Activated T-cell treated with anti-CD3 and anti-CD28 coated beads, Interleukin-2, amount 50 U/mL, for 1 hour (primary cell): ENCODE measurements at regions not wholly inside any gene's neighbourhood (a gene's known extent, or its start where the extent isn't known, plus 50 kb on each side); places are given as distances from the start of the nearest gene placed in this dataset.

Source experiments
- DNase-seq: peaks from one replicate; pipeline ENCODE4 v3.0.0-alpha.2; 2020

DNA sequence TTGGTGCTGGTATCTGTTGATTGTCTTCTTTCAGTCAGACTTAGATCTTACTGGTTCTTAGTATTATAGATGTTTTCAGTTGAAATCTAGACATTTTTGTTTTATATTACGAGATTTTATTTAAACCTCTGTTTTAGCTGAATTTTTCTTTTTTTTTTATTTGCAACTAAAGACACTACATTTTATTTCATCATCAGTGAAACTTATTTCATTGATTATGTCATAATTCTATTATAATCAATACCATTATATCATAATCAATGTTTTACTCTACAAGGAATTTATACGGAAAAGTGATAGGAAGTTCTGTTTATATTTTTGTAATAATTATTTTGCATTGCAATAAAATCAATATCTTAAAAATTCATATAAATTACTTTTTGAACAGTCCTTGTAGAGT, 477.4 kb upstream of the MDFIC2 start:
- no peak for DNase-seq

DNA sequence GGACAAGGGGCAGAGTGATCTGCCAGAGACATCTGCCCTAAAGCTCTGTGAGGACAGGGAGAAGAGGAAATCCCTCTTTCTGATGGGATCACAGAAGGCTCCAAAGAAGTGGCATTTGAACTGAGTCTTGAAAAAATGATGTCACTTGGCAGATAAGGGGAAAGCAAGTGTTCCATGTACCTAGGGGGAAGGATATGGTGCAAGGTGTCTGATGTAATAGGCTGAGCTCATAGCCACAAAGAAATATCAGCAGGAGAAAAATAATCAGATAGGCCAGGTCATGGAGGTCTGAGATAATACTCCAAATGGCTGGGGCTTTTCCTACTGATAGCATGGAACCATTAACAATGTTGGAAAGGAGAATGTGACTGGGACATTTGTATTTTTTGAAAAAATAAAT, 468.4 kb upstream of the MDFIC2 start:
- DNase-seq: no peak

DNA sequence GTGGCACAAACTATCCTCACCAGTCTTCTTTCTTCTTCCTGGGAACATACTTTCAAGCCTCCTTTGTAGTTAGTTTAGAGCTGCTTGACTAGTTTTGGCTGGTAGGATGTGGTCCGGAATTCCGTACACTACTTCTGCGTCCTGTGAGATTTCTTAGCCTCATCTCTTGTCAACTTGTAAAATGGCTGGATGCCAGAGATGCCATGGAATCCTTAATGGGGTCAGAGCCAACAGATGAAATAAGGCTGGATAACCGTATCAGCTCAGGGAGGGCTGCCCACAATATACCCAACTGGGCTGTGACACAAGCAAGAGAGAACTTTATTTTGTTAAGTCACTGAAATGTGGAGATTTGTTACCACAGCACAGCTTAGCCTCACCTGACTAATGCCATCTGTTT, 466.9 kb upstream of the MDFIC2 start:
- no peak for DNase-seq

DNA sequence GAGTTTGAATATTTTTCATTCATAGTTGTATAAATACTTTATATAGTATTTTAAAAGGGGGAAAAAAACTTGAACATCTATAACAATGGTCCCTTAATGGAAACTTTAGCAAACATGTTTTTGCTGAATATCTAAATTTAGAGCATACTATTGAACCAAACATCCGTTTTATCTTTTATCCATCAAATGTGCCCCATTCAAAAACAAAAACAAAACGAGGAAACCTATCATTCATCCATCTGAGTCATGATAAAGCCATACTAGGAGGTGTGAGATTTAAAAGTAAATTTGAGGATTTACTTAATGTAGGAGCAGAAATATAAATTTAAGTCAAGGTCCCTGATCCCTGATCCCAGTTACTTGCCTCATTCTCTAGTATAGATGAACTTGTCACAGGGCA, 463.6 kb upstream of the MDFIC2 start:
- no peak for DNase-seq

DNA sequence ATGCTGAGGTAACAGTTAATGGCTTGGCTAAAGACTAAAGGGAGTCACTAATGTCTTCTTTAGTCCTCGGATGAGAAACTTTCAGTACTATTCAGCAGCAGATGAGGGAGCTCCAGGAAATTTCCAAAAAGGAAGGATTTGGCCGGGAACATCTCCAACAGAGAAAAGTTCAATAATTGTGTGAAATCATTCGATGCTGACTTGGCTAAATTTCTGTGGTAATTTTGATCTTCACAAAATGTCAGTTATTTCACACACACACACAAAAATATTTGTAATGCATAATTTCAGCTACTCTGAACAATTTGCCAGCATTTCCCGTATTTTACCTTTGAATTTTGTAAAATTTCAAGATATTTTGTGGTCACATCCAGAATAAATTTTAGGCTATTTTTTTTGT, 462.8 kb upstream of the MDFIC2 start:
- no peak for DNase-seq

DNA sequence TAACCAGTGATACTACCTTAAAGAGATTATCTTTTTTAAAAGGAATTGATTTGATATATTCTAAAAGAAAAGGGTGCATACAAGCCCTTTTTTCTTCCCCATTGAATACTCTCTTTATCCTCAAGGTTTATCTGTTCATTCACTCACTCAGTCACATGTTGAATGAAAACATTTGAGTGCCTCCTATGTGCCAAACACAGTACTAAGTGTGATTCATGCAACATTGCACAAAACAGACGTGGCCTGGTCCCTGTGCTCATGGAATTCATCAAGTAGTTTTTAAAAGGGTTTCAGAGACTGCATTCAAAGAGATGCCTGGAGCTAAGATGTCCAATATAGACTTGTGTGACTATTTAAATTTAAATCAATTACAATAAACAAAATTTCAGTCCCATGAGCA, 462.2 kb upstream of the MDFIC2 start:
- DNase-seq: no peak

DNA sequence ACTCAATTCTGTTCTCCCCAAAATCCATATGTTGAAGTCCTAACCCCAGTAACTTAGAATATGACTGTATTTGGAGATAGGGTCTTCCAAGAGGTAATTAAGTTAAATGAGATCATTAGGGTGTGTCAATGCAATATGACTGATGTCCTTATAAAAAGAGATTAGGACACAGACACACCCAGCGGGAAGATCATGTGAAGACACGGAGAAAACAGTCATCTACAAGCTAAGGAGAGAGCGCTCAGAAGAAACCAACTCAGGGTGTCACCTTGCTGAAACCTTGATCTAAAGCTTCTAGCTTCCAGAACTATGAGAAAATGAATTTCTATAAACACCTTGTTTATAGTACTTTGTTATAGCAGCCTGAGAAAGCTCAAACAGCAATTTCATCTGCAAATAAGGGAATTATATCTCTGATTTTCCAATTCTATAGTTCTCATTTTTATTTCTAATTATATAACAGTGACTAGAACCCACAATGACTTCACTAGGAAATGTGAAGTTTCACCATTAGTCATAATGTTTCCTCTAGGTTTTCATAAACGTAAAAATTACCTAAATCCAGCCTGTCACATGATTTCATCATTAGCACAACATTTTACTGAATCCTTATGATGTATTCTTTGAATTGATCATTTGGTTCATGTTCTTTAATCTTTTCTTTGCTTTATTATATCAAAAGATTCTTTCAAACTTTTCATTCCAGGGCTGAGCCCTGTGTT, 459.1 kb upstream of the MDFIC2 start:
- no peak for DNase-seq

DNA sequence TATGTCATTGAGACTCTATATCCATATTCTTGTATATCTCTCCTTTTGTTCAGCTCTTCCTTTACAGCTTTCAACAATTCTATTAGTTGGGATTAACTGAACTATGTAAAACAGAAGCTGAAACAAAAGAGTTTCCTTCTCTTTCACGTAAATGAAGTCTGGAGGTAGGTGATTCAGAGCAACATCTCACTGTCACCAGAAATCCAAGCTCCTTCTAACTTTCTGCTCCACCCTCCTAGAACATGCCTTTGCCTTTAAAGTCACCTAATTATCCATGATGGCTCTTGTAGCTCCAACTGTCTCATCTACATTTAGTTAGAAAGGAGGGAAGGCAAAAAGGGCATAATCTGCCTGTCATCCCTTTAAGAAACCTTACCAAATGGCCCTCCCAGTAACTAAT, 458.2 kb upstream of the MDFIC2 start:
- no peak for DNase-seq

DNA sequence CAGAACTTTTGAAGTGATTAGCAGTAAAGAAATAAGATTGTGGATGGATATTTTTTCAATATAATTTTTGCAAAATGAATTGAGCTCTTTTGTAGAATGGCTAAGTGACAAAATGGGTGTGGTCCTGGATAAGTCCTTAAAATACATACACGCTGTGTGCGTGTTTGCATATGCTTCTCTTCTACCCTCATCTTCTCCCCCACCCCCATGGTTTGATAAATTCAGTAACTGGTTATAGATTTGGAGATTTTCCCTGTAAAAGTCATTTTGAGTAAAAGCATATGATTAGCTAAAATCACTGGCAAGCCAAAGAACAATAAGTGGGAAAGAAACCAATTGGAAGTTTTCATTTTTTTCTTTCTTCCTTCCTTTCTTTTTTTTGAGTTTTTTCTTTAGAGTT, 453.9 kb upstream of the MDFIC2 start:
- DNase-seq: no peak

DNA sequence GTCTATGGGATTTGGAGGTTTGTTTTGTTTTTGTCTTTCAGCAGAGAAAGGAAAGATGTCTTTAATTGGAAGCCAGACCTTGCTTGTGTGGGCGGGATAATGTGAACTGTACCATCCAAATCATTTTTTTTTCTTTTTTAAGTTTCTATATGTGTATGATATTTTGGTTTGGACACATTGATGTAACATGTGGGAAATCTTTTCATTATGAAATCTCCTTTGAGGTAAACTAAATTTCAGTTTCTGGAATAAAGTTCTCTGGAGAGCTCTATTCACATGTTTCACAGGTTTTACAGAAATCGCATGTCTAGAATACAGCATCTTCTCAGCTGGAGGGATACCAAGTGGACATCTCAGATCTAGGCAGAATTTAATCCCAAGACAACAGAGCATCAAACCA, 451.5 kb upstream of the MDFIC2 start:
- no peak for DNase-seq

DNA sequence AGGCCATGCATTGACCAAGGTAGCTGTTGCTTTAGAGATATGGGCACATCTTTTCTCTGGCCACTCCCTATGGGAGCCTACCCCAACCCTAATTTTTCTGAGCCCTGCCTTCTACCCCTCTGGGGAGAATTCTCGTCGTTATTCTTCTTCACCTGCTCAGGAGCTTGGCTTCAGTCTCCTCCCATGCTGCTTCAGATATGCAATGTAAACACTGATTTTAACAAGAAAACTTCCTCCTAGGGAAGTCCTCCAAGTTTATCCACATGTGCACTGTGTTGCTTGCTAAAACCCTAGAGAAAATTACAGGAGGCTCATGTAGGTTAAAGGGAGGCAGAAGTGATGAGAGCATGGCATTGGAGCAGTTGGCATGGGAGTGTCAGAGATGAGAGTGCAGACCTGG, 445.2 kb upstream of the MDFIC2 start:
- no peak for DNase-seq

DNA sequence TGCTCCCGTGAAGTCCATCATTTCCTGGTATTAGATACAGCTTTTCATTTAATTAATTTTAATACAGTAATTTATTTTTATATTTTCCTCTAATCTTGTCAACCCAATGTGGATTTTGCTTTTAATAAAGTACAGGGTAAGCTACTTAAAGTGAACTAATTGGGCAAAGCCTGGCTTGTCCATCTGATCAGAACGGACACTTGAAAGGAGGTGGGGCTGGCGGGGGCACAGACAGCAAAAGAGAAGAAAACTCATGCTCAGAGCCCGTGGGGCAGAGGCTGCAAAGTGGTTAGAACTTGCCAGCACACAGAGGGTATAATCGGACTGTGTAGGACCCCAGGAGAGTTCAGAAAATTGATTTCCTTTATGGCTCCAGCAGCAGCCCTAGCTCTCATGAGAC, 443.1 kb upstream of the MDFIC2 start:
- no peak for DNase-seq

DNA sequence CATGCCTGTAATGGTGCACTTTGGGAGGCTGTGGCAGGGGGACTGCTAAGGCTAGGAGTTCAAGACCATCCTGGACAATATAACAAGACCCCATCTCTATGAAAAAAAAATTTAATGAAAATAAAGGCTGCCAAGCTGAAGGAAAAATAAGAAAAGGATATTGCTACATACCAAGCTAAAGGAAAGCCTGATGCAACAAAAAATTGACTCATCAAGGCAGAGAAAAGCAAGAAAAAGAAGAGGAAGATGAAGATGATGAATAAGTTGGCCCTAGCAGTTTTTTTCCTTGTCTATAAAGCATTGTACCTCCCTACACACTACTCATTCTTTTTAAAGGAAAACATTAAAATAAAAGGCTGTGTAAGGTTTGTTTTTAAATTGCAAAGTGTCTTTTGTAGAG, 441.9 kb upstream of the MDFIC2 start:
- no peak for DNase-seq

DNA sequence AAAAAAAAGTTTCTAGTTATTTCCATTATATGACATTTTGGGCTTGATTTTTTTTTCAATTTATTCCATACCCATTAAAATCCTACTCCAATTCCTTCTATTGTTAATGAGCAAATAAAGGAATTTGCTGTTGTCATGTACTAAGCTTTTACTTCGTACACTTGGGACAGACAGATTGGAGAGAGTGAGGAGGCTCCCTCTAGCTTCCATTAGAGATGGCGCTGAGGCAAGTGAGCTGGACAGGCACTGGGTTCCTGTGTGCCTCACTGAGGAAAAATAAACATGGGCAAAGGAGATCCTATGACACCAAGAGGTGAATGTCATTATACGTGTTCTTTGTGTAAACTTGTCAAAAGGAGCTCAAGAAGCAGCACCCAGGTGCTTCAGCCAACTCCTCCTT, 441.1 kb upstream of the MDFIC2 start:
- DNase-seq: no peak

DNA sequence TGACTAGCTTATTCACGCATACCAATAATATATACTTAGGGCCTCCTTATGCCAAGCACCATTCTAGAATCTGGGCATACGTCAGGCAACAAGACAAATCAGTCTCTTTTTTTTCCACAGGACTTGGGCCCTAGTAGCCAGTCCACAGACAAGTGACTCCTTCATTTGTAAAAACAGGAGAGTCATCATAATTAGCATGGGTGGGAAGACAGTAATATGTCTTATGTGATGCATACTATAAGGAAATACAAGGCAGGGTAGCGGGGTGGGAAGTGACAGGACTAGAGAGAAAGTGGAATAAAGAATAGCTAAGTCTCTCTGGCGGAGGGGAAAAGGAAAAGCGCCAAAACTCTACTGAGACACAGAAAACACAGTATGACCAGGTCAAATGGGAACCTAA, 439.6 kb upstream of the MDFIC2 start:
- DNase-seq: no peak

DNA sequence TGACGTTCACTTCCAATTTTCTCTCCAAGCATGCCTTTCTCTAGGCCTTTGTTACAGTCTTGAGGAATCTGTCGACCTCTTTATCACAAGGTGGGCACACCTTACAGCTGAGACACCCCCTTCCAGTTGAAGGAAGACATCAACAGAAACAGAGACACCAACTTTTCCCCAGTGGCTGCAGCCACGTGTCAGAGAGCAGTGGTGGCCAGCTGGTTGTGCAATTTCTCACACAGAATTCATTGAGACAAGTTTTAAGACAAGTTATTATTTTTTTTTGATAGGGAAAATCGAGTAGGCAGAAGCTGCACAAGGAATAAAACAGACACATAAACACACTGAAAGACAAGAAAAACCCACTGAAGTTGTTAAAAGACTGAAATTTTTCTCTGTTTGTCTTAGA, 436.7 kb upstream of the MDFIC2 start:
- DNase-seq: no peak

DNA sequence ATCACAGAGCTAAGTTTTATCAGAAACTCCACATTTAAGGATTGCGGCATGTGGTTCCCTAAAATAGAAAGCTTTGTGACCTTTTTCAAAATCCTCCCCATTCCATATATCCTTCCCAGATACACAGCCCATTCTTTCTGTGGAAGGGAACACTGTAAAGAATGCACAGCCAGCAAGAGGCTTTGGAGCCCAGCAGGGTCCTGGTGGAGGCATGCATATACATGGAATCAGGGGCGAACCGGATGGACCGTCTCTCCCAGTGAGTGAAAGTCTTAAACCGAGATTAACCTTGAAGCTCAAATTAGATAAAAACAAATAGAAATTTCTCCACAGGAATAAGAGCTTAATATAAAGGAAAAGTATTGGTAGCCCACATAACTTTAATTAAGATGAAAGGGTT, 436.2 kb upstream of the MDFIC2 start:
- DNase-seq: no peak

DNA sequence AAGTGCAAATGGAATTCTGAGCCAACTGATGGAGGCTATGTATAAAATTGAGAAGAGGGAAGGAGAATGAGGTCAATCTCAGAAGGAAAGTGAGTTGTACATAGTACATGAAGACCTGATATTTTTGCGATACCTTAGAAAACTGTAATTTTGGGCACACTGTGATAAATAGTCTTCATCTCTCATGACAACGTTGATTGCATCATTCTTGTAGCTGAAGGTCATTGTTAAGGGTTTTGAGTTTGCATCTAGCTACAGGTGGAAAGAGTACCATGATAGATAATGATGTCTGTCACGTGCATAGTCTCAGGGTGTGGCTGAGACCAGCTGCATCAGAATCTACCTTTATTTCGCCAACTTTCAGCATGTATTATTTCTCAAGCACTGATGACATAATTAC, 435.4 kb upstream of the MDFIC2 start:
- no peak for DNase-seq

DNA sequence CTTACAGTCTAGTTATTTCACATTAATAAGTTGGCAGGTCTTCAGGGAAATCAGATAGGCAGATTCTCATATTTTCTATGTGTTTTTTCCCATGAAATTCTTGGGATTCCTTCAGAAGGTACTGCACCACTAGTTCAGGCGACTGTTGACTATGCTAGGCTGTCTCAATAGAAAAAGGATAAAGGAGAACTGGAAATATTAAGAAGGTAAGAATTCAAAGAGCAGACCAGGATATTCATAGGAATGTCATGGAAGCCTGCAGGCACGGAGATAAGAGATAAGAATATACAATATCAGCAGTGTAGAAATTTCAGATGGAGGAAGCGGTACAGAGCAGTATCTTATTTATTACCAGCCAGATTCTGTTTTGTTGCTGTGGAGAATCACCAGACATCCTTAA, 432.1 kb upstream of the MDFIC2 start:
- no peak for DNase-seq

DNA sequence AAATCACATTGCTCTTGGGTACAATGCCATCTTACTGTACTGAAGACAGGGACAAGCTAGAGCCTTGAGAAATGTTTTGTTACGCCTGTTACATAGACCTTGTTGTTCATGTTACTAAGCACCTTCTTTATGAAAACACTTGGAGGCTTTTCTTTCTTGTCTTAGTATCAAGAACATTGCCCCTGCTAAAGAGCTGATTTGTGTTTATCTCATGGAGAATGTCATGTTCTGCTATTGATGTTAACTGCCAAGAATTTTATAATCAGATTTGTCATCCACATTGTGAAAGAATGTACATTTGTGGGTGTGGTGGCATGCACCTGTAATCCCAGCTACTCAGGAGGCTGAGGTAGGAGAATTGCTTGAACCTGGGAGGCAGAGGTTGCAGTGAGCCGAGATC, 431.3 kb upstream of the MDFIC2 start:
- DNase-seq: no peak

DNA sequence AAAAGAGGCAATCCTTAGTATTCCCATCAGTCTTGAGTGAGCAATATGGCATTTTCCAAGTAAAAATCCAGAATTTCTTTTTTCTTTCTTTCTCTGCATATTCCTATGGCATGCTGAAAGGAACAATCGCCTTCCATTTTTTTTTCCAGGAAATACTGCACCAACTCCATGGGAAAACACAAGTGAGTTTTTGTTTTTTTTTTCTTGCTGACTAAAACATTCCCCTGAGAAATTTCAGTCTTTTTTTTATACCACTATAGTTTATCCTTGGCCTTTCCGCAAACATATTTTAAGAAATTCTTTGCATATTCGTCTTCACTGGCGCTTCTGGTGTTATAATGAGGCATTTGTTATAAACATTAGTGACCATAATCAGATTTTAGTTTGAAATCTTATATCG, 429.6 kb upstream of the MDFIC2 start:
- no peak for DNase-seq

DNA sequence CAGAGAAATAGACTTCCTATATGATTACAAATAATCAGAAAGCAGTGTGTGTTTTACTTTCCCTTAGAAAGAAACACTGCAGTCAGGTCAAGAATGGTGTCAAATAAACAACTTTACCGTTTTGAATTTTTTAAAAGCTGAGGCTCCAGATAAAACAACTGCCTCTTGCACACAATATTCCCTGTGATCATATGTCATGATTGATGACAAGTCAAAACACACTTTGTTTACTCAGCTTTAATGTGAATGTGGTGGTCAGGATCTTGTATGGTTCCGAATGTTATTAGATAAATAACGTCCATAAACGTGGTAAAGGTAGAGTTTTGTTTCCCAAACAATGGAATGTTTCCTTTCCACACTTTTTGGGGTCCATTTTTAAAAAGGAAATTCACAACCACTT, 428.4 kb upstream of the MDFIC2 start:
- no peak for DNase-seq

DNA sequence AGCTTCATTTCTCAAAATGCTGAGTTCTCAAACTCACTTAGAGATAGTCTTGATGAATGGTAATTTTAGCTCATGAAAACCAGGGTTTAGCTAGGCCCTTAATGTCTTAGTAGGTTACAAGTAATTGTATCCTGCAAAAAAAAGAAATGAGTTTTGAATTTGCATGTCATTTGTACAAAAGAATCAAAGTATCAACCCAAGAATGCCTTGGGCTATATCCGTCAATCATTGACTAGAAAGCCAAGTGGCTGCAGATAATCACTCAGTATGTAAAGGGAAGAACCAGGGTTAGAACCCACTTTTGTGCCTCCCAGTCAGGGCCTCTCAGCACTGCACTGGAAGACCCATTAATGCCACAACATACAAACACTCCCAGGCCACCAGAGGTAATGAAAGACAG, 427.6 kb upstream of the MDFIC2 start:
- DNase-seq: no peak

DNA sequence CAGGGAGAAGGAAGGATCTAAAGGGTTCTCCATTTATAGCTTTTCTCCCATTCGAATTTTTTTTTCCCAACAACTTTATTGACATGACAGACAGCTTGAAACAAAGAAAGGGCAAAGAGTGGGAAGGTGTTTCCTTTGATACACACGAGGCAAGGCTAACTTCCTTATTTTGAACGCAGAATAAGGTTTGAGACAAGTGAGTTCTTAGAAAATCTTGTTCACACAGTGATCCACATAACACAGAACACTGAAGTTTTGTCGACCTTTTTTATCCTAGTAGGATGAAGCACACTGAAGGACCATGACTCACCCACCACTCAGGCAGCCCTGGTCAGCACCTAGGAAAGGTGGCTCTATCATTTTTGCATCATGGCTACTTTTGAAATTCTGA, 425.8 kb upstream of the MDFIC2 start:
- no peak for DNase-seq

DNA sequence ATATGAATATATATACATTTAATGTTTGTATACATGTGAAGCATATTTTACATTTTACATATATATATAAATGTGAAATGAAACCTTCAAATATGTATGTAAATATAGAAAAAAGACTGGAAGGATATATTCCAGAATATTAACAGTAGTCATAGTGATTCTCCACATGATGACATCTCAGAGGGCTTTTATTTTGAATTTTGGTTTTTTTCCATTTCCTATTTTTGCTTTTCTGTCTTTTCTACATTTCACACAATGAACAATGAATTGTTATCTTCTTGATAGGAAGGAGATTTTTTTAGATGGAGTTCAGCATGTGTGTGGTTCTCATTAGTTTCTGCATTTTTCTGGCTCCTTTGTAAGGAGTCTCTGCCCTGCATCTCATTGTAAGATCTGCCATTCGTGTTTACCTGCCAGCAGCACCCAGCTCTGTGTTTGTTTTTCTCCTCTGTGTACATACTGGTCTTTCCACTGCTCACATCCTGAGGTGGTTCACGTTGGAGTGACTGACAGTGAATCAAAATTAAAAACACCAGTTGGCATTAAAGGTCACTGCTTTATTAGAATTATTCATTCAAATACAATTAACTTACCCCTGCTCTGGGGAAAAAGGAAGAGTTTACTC, 425.3 kb upstream of the MDFIC2 start:
- no peak for DNase-seq
